IMR-90 (cell line): ENCODE measurements at regions not wholly inside any gene's neighbourhood (a gene's known extent, or its start where the extent isn't known, plus 50 kb on each side); places are given as distances from the start of the nearest gene placed in this dataset.

ENCODE experiments used
- ATAC-seq: fragments of 200-7000 bp; cut with Tn5 transposase; 2 replicates; pipeline ENCODE4 v1.9.1; 2020; ENCODE audit warnings: low read depth, mild to moderate bottlenecking, moderate library complexity
- BruUV-seq: library from RNA; stranded (reverse); fragments of 400-500 nt; replicated peaks from 2 replicates; lab custom pipeline; 2021; lab: Mats Ljungman, UMichigan
- CTCF ChIA-PET: fragments of 300-600 bp; formaldehyde crosslinking; extraction: SDS; loops from one replicate; lab custom pipeline; 2021; ENCODE audit warnings: antibody characterized with exemption; lab: Yijun Ruan, JAX
- POLR2A ChIA-PET: fragments of 300-600 bp; sonication (Branson Sonifier 250); formaldehyde crosslinking; loops from one replicate; lab custom pipeline; 2022; ENCODE audit warnings: antibody characterized with exemption; ENCODE audit not compliant: unreplicated experiment; lab: Charles Lee
- DNase-seq: peaks from one replicate; pipeline ENCODE4 v3.0.0; 2013
- H2AFZ ChIP-seq: replicated peaks from 2 replicates; pipeline ENCODE3; 2013; ENCODE audit warnings: low read length, mild to moderate bottlenecking; ENCODE audit not compliant: poor library complexity
- H2AK5ac ChIP-seq: 2 replicates; pipeline ENCODE4 v1.6.1; 2013; ENCODE audit warnings: low read depth, low read length, inconsistent platforms
- H2AK9ac ChIP-seq: replicated peaks from 2 replicates; pipeline ENCODE3; 2013; ENCODE audit warnings: mild to moderate bottlenecking, low read depth, low read length, moderate library complexity; ENCODE audit not compliant: poor library complexity
- H2BK120ac ChIP-seq: 2 replicates; pipeline ENCODE4 v1.6.1; 2013; ENCODE audit warnings: low read depth, low read length, inconsistent platforms
- H2BK15ac ChIP-seq: 3 replicates; pipeline ENCODE4 v1.6.1; 2013; ENCODE audit warnings: low read depth, low read length, inconsistent platforms
- H2BK20ac ChIP-seq: 2 replicates; pipeline ENCODE4 v1.6.1; 2013; ENCODE audit warnings: low read depth, mild to moderate bottlenecking, inconsistent platforms, low read length, moderate library complexity
- H2BK5ac ChIP-seq: 2 replicates; pipeline ENCODE4 v1.6.1; 2013; ENCODE audit warnings: mild to moderate bottlenecking, low read depth, low read length, inconsistent platforms; ENCODE audit not compliant: poor library complexity, severe bottlenecking
- H3K14ac ChIP-seq: replicated peaks from 2 replicates; pipeline ENCODE4 v1.6.1; 2013; ENCODE audit warnings: low read depth, low read length, inconsistent platforms
- H3K18ac ChIP-seq: 2 replicates; pipeline ENCODE4 v1.6.1; 2013; ENCODE audit warnings: low read depth, low read length, control low read depth
- H3K23ac ChIP-seq: 2 replicates; pipeline ENCODE4 v1.6.1; 2013; ENCODE audit warnings: low read depth, low read length, inconsistent platforms
- H3K27ac ChIP-seq: 2 replicates; pipeline ENCODE4 v1.5.1; 2013; ENCODE audit warnings: mild to moderate bottlenecking, control low read depth, low read length; ENCODE audit not compliant: insufficient read depth
- H3K27me3 ChIP-seq: 2 replicates; pipeline ENCODE4 v1.6.1; 2013; ENCODE audit warnings: low read length; ENCODE audit not compliant: control insufficient read depth, insufficient read depth
- H3K36me3 ChIP-seq: 2 replicates; pipeline ENCODE4 v1.6.1; 2013; ENCODE audit warnings: low read length, mixed read lengths; ENCODE audit not compliant: control insufficient read depth, insufficient read depth
- H3K4ac ChIP-seq: 2 replicates; pipeline ENCODE4 v1.6.1; 2013; ENCODE audit warnings: low read depth, low read length, inconsistent platforms
- H3K4me1 ChIP-seq: 2 replicates; pipeline ENCODE4 v1.6.1; 2013; ENCODE audit warnings: low read length, mixed read lengths; ENCODE audit not compliant: control insufficient read depth, insufficient read depth
- H3K4me2 ChIP-seq: 2 replicates; pipeline ENCODE4 v1.6.1; 2013; ENCODE audit warnings: low read depth, mild to moderate bottlenecking, control low read depth, low read length, moderate library complexity
- H3K4me3 ChIP-seq: 2 replicates; pipeline ENCODE4 v1.5.1; 2013; ENCODE audit warnings: low read depth, mild to moderate bottlenecking, control low read depth, low read length, moderate library complexity; ENCODE audit not compliant: insufficient read depth
- H3K56ac ChIP-seq: 2 replicates; pipeline ENCODE4 v1.6.1; 2013; ENCODE audit warnings: low read length, inconsistent platforms; ENCODE audit not compliant: insufficient read depth; ENCODE audit errors: extremely low read depth
- H3K79me1 ChIP-seq, 2 experiments: 2 replicates each; pipeline ENCODE4 v1.6.1; 2013; ENCODE audit warnings: low read length in 2 of 2, inconsistent platforms in 1 of 2, low read depth in 1 of 2
- H3K9ac ChIP-seq: 2 replicates; pipeline ENCODE4 v1.6.1; 2013; ENCODE audit warnings: low read depth, low read length, control low read depth
- H3K9me1 ChIP-seq: 2 replicates; pipeline ENCODE4 v1.6.1; 2013; ENCODE audit warnings: low read length, inconsistent platforms; ENCODE audit not compliant: insufficient read depth
- H3K9me3 ChIP-seq: 2 replicates; pipeline ENCODE4 v1.6.1; 2013; ENCODE audit warnings: low read length; ENCODE audit not compliant: control insufficient read depth, insufficient read depth
- H4K20me1 ChIP-seq: 2 replicates; pipeline ENCODE4 v1.6.1; 2013; ENCODE audit warnings: low read length, inconsistent platforms; ENCODE audit not compliant: insufficient read depth
- H4K5ac ChIP-seq: 2 replicates; pipeline ENCODE4 v1.6.1; 2013; ENCODE audit warnings: mild to moderate bottlenecking, low read depth, low read length, control low read depth
- H4K8ac ChIP-seq, 2 experiments: 2 replicates each; pipeline ENCODE4 v1.6.1; 2013; ENCODE audit warnings: low read depth in 2 of 2, low read length in 2 of 2, control low read depth in 1 of 2, inconsistent platforms in 1 of 2
- H4K91ac ChIP-seq: 2 replicates; pipeline ENCODE4 v1.6.1; 2013; ENCODE audit warnings: low read depth, low read length, inconsistent platforms; ENCODE audit not compliant: insufficient read depth
- FOS ChIP-seq: fragments of 150-350 bp; IDR thresholded peaks from 2 replicates; pipeline ENCODE4 v1.6.1; 2016; ENCODE audit warnings: low read depth, low read length
- MAFK ChIP-seq: IDR thresholded peaks from 2 replicates; pipeline ENCODE4 v1.6.1; 2012; ENCODE audit warnings: low read depth, low read length, improper control_type of control experiment
- WGBS, 2 experiments: methylation state at CpG; one replicate each; pipeline versions ENCODE4 v1.1.5 to v1.1.7; 2013; ENCODE audit warnings: missing lambda C conversion rate in 2 of 2; ENCODE audit not compliant: insufficient read length in 1 of 2; ENCODE audit errors: extremely low coverage in 2 of 2; 5-methylcytosine and 5-hydroxymethylcytosine counted together
- dilution Hi-C: fragments of 300-500 bp; cut with HindIII; formaldehyde crosslinking; loops from one replicate; pipeline ENCODE4 v1.14.3; 2018; ENCODE audit warnings: low sequenced_read_pairs; ENCODE audit not compliant: unreplicated experiment
- in situ Hi-C: fragments of 300-500 bp; cut with MboI; formaldehyde crosslinking; loops from 3 replicates; pipeline ENCODE4 v1.14.3; 2019; ENCODE audit warnings: low sequenced_read_pairs, inconsistent platforms, mixed read lengths
- intact Hi-C: fragments of 100-400 bp; cut with micrococcal nuclease; formaldehyde crosslinking; loops from 2 replicates; pipeline ENCODE4 v1.10.0; 2022

DNA sequence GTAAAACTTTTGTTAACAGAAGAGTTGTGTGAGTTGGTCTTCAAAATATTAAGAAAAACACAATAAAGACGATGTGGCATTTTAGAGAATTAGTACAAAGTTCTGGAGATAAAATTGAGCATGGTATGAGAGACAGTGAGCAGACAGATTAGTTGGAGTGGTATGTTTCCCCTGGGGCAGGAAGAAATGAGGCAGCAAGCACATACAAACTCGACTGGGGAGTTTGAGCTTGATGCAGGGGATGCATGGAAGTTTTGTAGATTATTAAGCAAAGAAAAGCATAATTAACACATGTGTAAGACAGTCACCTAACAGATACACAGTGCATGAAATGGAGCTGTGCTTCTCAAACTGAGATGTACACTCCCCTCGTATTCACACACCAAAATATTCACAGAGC, 58.1 kb upstream of the IL2 start:
- H3K23ac ChIP-seq = no peak overlapping the region
- H2BK5ac ChIP-seq = no peak overlapping the region
- no peak overlapping the region for H3K18ac ChIP-seq
- no peak overlapping the region for H2BK20ac ChIP-seq
- H2BK120ac ChIP-seq = no peak overlapping the region
- no peak overlapping the region for H2AFZ ChIP-seq
- H3K36me3 ChIP-seq = no peaks in the 10 kb centered on the region
- H2AK5ac ChIP-seq = no peak overlapping the region
- H3K9me1 ChIP-seq = no peaks in the 10 kb centered on the region
- H3K14ac ChIP-seq = no peak overlapping the region
- H4K8ac ChIP-seq = no peak overlapping the region
- no peak overlapping the region for H3K4me3 ChIP-seq
- no peaks in the 10 kb centered on the region for H3K9me3 ChIP-seq
- DNase-seq (no peak), ATAC-seq (no peak)
- POLR2A ChIA-PET = no interaction called here
- no TSS peak for BruUV-seq
- no peak overlapping the region for H2AK9ac ChIP-seq
- in situ Hi-C loops = no loop called here
- peaks cover 13% of the 10 kb centered on the region for H3K27me3 ChIP-seq
- no peak overlapping the region for H3K4me2 ChIP-seq
- H3K79me1 ChIP-seq = no peaks in the 10 kb centered on the region
- H3K27ac ChIP-seq = no peak overlapping the region
- no peak for TF ChIP-seq FOS
- no peak for TF ChIP-seq MAFK
- intact Hi-C loops = no loop called here
- H3K4ac ChIP-seq = no peak overlapping the region
- CTCF ChIA-PET = no interaction called here
- WGBS, 2 experiments = 33% methylated on average over 1 of the region's 3 CpGs; no CpG with 5 or more reads in 1 of the 2 experiments
- no peak overlapping the region for H3K9ac ChIP-seq
- no peaks in the 10 kb centered on the region for H4K20me1 ChIP-seq
- no peak overlapping the region for H3K56ac ChIP-seq
- H2BK15ac ChIP-seq = no peak overlapping the region
- no peak overlapping the region for H4K5ac ChIP-seq
- H4K91ac ChIP-seq = no peak overlapping the region
- dilution Hi-C loops = no loop called here
- H3K4me1 ChIP-seq = no peaks in the 10 kb centered on the region
